H1 (cell line): ENCODE measurements at regions not wholly inside any gene's neighbourhood (a gene's known extent, or its start where the extent isn't known, plus 50 kb on each side); places are given as distances from the start of the nearest gene placed in this dataset.

Experiments
- CTCF ChIA-PET: fragments of 300-600 bp; sonication (Branson Sonifier 250); formaldehyde crosslinking; loops from one replicate; lab custom pipeline; 2021; ENCODE audit not compliant: partially characterized antibody; lab: Charles Lee
- POLR2A ChIA-PET: fragments of 300-600 bp; sonication (Branson Sonifier 250); formaldehyde crosslinking; loops from one replicate; lab custom pipeline; 2021; ENCODE audit warnings: inconsistent platforms; ENCODE audit not compliant: partially characterized antibody; lab: Charles Lee
- DNase-seq, 2 experiments: peaks; one replicate each; pipeline versions ENCODE4 v3.0.0 to v3.0.0-alpha.2; 2010 to 2022; ENCODE audit warnings: low spot score in 2 of 2, low read depth in 1 of 2, mixed read lengths in 1 of 2
- FAIRE-seq: peaks from 2 replicates; lab custom pipeline; 2011; peaks lifted over from hg19 to GRCh38; lab: Jason Lieb, UNC
- H2AFZ ChIP-seq: 2 replicates; pipeline ENCODE4 v1.8.1; 2012; ENCODE audit warnings: low read length, inconsistent platforms
- H2AK5ac ChIP-seq: 2 replicates; pipeline ENCODE4 v1.6.1; 2013; ENCODE audit warnings: low read depth, low read length
- H2BK120ac ChIP-seq: replicated peaks from 2 replicates; pipeline ENCODE3; 2013; ENCODE audit warnings: low read depth, low read length, inconsistent platforms
- H2BK12ac ChIP-seq: 2 replicates; pipeline ENCODE4 v1.6.1; 2013; ENCODE audit warnings: low read depth, low read length
- H2BK15ac ChIP-seq: 2 replicates; pipeline ENCODE4 v1.6.1; 2013; ENCODE audit warnings: low read length
- H2BK20ac ChIP-seq: 2 replicates; pipeline ENCODE4 v1.6.1; 2013; ENCODE audit warnings: low read length
- H2BK5ac ChIP-seq: 2 replicates; pipeline ENCODE4 v1.6.1; 2013; ENCODE audit warnings: low read depth, low read length
- H3K14ac ChIP-seq: 2 replicates; pipeline ENCODE4 v1.6.1; 2013; ENCODE audit warnings: inconsistent platforms; ENCODE audit not compliant: insufficient read length
- H3K18ac ChIP-seq: 2 replicates; pipeline ENCODE4 v1.6.1; 2013; ENCODE audit warnings: low read length; ENCODE audit errors: extremely low read depth
- H3K23ac ChIP-seq: 2 replicates; pipeline ENCODE4 v1.6.1; 2013; ENCODE audit warnings: inconsistent platforms; ENCODE audit not compliant: insufficient read length
- H3K23me2 ChIP-seq: 2 replicates; pipeline ENCODE4 v1.6.1; 2013; ENCODE audit warnings: low read depth, low read length
- H3K27ac ChIP-seq: 2 replicates; pipeline ENCODE4 v1.6.1; 2011; ENCODE audit warnings: low read depth, low read length, inconsistent platforms
- H3K27me3 ChIP-seq, 4 experiments: replicated peaks in 1 of 4; 1 replicate in 1 of 4; 2 replicates in 3 of 4; pipeline versions ENCODE4 v1.6.1 to v1.8.1; 2011 to 2013; ENCODE audit warnings: low read length in 3 of 4, mild to moderate bottlenecking in 3 of 4, inconsistent platforms in 2 of 4, mixed read lengths in 2 of 4, moderate library complexity in 1 of 4; ENCODE audit not compliant: control insufficient read depth in 3 of 4, insufficient read depth in 3 of 4; ENCODE audit errors: extremely low read depth in 1 of 4
- H3K36me3 ChIP-seq, 4 experiments: 2 replicates each; pipeline versions ENCODE4 v1.6.1 to v1.8.1; 2011 to 2013; ENCODE audit warnings: mild to moderate bottlenecking in 4 of 4, low read length in 3 of 4, moderate library complexity in 2 of 4, control low read depth in 1 of 4, inconsistent platforms in 1 of 4; ENCODE audit not compliant: insufficient read depth in 4 of 4, control insufficient read depth in 2 of 4
- H3K4ac ChIP-seq: replicated peaks from 2 replicates; pipeline ENCODE3; 2013; ENCODE audit warnings: low read length, low read depth, mixed read lengths, inconsistent platforms; ENCODE audit not compliant: insufficient read length
- H3K4me1 ChIP-seq, 4 experiments: replicated peaks in 1 of 4; 1 replicate in 1 of 4; 2 replicates in 3 of 4; pipeline versions ENCODE4 v1.6.1 to v1.8.1; 2011 to 2013; ENCODE audit warnings: low read length in 3 of 4, inconsistent platforms in 2 of 4, mixed read lengths in 1 of 4; ENCODE audit not compliant: insufficient read depth in 4 of 4, control insufficient read depth in 3 of 4
- H3K4me2 ChIP-seq, 2 experiments: 2 replicates each; pipeline versions ENCODE4 v1.6.1 to v1.8.1; 2011 to 2013; ENCODE audit warnings: low read depth in 2 of 2, low read length in 2 of 2, control low read depth in 1 of 2, inconsistent platforms in 1 of 2, mild to moderate bottlenecking in 1 of 2; ENCODE audit not compliant: insufficient read depth in 1 of 2
- H3K4me3 ChIP-seq, 4 experiments: fragments of 200-600, 300-600 bp in 1 of 4; sonication (generic), shearing (Covaris generic), sonication (Bioruptor Twin) in 1 of 4; 2 replicates each; pipeline versions ENCODE4 v1.5.1 to v1.8.1; 2011 to 2016; ENCODE audit warnings: low read length in 4 of 4, low read depth in 3 of 4, control low read depth in 2 of 4, inconsistent platforms in 2 of 4, mild to moderate bottlenecking in 2 of 4, mixed read lengths in 1 of 4, moderate library complexity in 1 of 4; ENCODE audit not compliant: insufficient read depth in 2 of 4; ENCODE audit errors: extremely low read depth in 1 of 4
- H3K56ac ChIP-seq: replicated peaks from 2 replicates; pipeline ENCODE3; 2013; ENCODE audit warnings: low read depth, mild to moderate bottlenecking, mixed read lengths, low read length, inconsistent platforms; ENCODE audit not compliant: insufficient read length
- H3K79me1 ChIP-seq: 2 replicates; pipeline ENCODE4 v1.6.1; 2013; ENCODE audit warnings: low read depth, low read length, control low read depth
- H3K79me2 ChIP-seq, 2 experiments: 2 replicates each; pipeline versions ENCODE4 v1.6.1 to v1.8.1; 2012 to 2013; ENCODE audit warnings: low read length in 2 of 2, mild to moderate bottlenecking in 2 of 2, inconsistent platforms in 1 of 2; ENCODE audit not compliant: insufficient read depth in 2 of 2, control insufficient read depth in 1 of 2
- H3K9ac ChIP-seq, 4 experiments: replicated peaks in 1 of 4; 1 replicate in 1 of 4; 2 replicates in 3 of 4; pipeline versions ENCODE4 v1.6.1 to v1.8.1; 2011 to 2013; ENCODE audit warnings: low read depth in 3 of 4, low read length in 3 of 4, control low read depth in 2 of 4, mild to moderate bottlenecking in 2 of 4, moderate library complexity in 2 of 4, inconsistent platforms in 1 of 4; ENCODE audit errors: extremely low read depth in 1 of 4
- H3K9me3 ChIP-seq, 2 experiments: 2 replicates each; pipeline versions ENCODE4 v1.6.1 to v1.8.1; 2012 to 2013; ENCODE audit warnings: mild to moderate bottlenecking in 2 of 2, moderate library complexity in 2 of 2, control low read depth in 1 of 2, inconsistent platforms in 1 of 2, low read depth in 1 of 2, low read length in 1 of 2, mixed read lengths in 1 of 2; ENCODE audit not compliant: insufficient read depth in 2 of 2
- H4K20me1 ChIP-seq, 2 experiments: replicated peaks in 1 of 2; 2 replicates each; pipeline versions ENCODE3 to v1.8.1; 2011 to 2013; ENCODE audit warnings: inconsistent platforms in 2 of 2, low read length in 2 of 2, mild to moderate bottlenecking in 1 of 2; ENCODE audit not compliant: insufficient read depth in 2 of 2, control insufficient read depth in 1 of 2
- H4K5ac ChIP-seq: 2 replicates; pipeline ENCODE4 v1.6.1; 2013; ENCODE audit warnings: low read length, low read depth, mixed read lengths, inconsistent platforms; ENCODE audit not compliant: insufficient read length
- H4K8ac ChIP-seq: 2 replicates; pipeline ENCODE4 v1.8.0; 2013; ENCODE audit warnings: mild to moderate bottlenecking, moderate library complexity, low read length, inconsistent platforms; ENCODE audit not compliant: insufficient read depth; ENCODE audit errors: extremely low read depth
- H4K91ac ChIP-seq: replicated peaks from 2 replicates; pipeline ENCODE3; 2013; ENCODE audit warnings: low read length, mixed read lengths, inconsistent platforms; ENCODE audit not compliant: insufficient read length
- ASH2L ChIP-seq: fragments of 200-600, 300-600 bp; sonication (generic); IDR thresholded peaks from one replicate; pipeline ENCODE4 v1.7.1; 2017; ENCODE audit warnings: low read length
- CBX5 ChIP-seq: fragments of 300-800, 300-1000 bp; sonication (generic); IDR thresholded peaks from 2 replicates; pipeline ENCODE4 v1.7.1; 2016; ENCODE audit warnings: antibody characterized with exemption, low read length, low read depth
- CTBP2 ChIP-seq: IDR thresholded peaks from 2 replicates; pipeline ENCODE4 v1.7.0; 2011; ENCODE audit warnings: borderline replicate concordance, mild to moderate bottlenecking, moderate library complexity, mixed read lengths, low read length; ENCODE audit not compliant: insufficient read depth, insufficient read length
- CTCF ChIP-seq, 3 experiments: IDR thresholded peaks; 1 replicate in 2 of 3; 2 replicates in 1 of 3; pipeline versions ENCODE4 v1.5.1 to v1.6.1; 2011; ENCODE audit warnings: low read length in 3 of 3, mild to moderate bottlenecking in 3 of 3, inconsistent platforms in 2 of 3, low read depth in 1 of 3, moderate library complexity in 1 of 3; ENCODE audit not compliant: insufficient read depth in 1 of 3; ENCODE audit errors: control extremely low read depth in 1 of 3
- EZH2 ChIP-seq: fragments of 200-600 bp; sonication (generic); IDR thresholded peaks from 2 replicates; pipeline ENCODE4 v1.7.1; 2012; ENCODE audit warnings: low read depth, mild to moderate bottlenecking, moderate library complexity, low read length, inconsistent platforms; ENCODE audit not compliant: severe bottlenecking
- POLR2A ChIP-seq, 2 experiments: IDR thresholded peaks; 1 replicate in 1 of 2; 2 replicates in 1 of 2; pipeline ENCODE4 v1.6.1; 2011; ENCODE audit warnings: low read depth in 2 of 2, low read length in 2 of 2, mild to moderate bottlenecking in 2 of 2; ENCODE audit errors: control extremely low read depth in 1 of 2
- POU5F1 ChIP-seq: IDR thresholded peaks from 2 replicates; pipeline ENCODE4 v1.6.1; 2011; ENCODE audit warnings: low read depth, mild to moderate bottlenecking, low read length, moderate library complexity
- SIRT6 ChIP-seq: IDR thresholded peaks from one replicate; pipeline ENCODE4 v1.7.1; 2012; ENCODE audit warnings: low read length, inconsistent platforms
- SRF ChIP-seq: IDR thresholded peaks from 2 replicates; pipeline ENCODE4 v1.6.1; 2011; ENCODE audit warnings: mild to moderate bottlenecking, low read depth, low read length, moderate library complexity
- TBP ChIP-seq: IDR thresholded peaks from 2 replicates; pipeline ENCODE4 v1.6.1; 2011; ENCODE audit warnings: low read depth, low read length, improper control_type of control experiment
- ZNF274 ChIP-seq: IDR thresholded peaks from 2 replicates; pipeline ENCODE4 v1.7.0; 2012; ENCODE audit warnings: low read length, borderline replicate concordance; ENCODE audit errors: extremely low read depth
- WGBS, 2 experiments: shearing (Covaris generic) in 1 of 2; methylation state at CpG; one replicate each; pipeline versions ENCODE4 v1.1.6 to v1.1.7; 2013 to 2015; ENCODE audit warnings: low lambda C conversion rate in 2 of 2, mixed read lengths in 2 of 2, inconsistent platforms in 1 of 2, low coverage in 1 of 2, missing lambda C conversion rate in 1 of 2; ENCODE audit not compliant: insufficient replicate concordance in 2 of 2, insufficient coverage in 1 of 2, insufficient read length in 1 of 2; ENCODE audit errors: extremely low coverage in 1 of 2, missing lambda C conversion rate in 1 of 2; 5-methylcytosine and 5-hydroxymethylcytosine counted together
- TF ChIP-seq, protein P1 (sequence below): IDR thresholded peaks from 2 replicates; pipeline ENCODE4 v1.6.1; 2011; ENCODE audit warnings: low read depth, mild to moderate bottlenecking, low read length; ENCODE audit not compliant: insufficient read depth

DNA sequence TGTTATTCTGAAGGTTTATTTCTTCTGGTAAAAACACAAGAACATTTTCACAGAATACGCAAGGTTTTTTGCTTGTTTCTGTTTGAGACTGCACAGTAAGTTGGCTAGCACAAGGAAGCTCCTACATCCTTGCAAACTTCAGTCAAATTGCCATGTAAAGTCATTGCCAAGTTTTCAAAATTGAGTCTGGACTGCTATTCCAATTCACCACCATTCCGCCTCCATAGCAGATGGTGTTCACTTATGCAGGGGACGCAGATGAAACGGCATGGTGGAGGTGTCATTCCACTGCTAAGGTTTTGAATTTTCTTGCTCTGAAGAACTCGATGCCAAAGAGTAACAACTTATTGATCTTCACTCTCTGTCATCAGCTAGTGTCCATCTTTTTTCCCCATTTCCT, 303.9 kb upstream of the SYT1 start:
- H3K9me3 ChIP-seq = no peaks in the 10 kb centered on the region
- H3K14ac ChIP-seq = no peak overlapping the region
- no peak overlapping the region for H2BK20ac ChIP-seq
- H3K18ac ChIP-seq = no peak overlapping the region
- no peak overlapping the region for H3K4ac ChIP-seq
- ChIA-PET CTCF (interaction anchor here (1.0 to 3.8 kb wide), 10 partner anchors 11 to 814 kb away, joined by 3 to 16 read pairs (median 3); no protein-coding TSS in a partner anchor), POLR2A (no interaction called here)
- no peaks in the 10 kb centered on the region for H3K27me3 ChIP-seq
- no peak overlapping the region for H3K4me3 ChIP-seq
- no peaks in the 10 kb centered on the region for H4K20me1 ChIP-seq
- H4K91ac ChIP-seq = no peak overlapping the region
- FAIRE-seq = no peak
- H3K36me3 ChIP-seq = no peaks in the 10 kb centered on the region
- no peak overlapping the region for H4K5ac ChIP-seq
- H4K8ac ChIP-seq = no peak overlapping the region
- H3K23me2 ChIP-seq = no peaks in the 10 kb centered on the region
- DNase-seq = no peak
- H2BK120ac ChIP-seq = no peak overlapping the region
- H2BK12ac ChIP-seq = no peak overlapping the region
- H2BK15ac ChIP-seq = no peak overlapping the region
- no peak overlapping the region for H2AFZ ChIP-seq
- H3K79me1 ChIP-seq = no peaks in the 10 kb centered on the region
- 93% methylated on average over 5 of the region's 5 CpGs; no CpG with 5 or more reads in 1 of the 2 experiments for WGBS, 2 experiments
- no peak overlapping the region for H2BK5ac ChIP-seq
- H3K4me2 ChIP-seq = no peak overlapping the region
- H3K23ac ChIP-seq = no peak overlapping the region
- no peak overlapping the region for H3K9ac ChIP-seq
- H2AK5ac ChIP-seq = no peak overlapping the region
- peaks cover 0 to 3% (median under 1%) of the 10 kb centered on the region in 4 experiments; a peak in 3 of 7 replicates for H3K4me1 ChIP-seq
- no peak overlapping the region for H3K56ac ChIP-seq
- H3K27ac ChIP-seq = no peak overlapping the region
- H3K79me2 ChIP-seq = no peaks in the 10 kb centered on the region
- TF ChIP-seq POU5F1 (no peak), TBP (no peak), POLR2A (IDR thresholded peaks at IDR 0.05; ENCODE audit: control extremely low read depth in 1 of 2, low read depth in 2 of 2, low read length in 2 of 2) (no peak), EZH2 (no peak), SIRT6 (no peak), CTBP2 (no peak), SRF (no peak), CTCF (IDR thresholded peaks at IDR 0.05; ENCODE audit: control extremely low read depth in 1 of 3, insufficient read depth in 1 of 3, low read depth in 1 of 3, low read length in 3 of 3) (no peak), ASH2L (no peak), ZNF274 (no peak), CBX5 (no peak)
- TF ChIP-seq, protein P1, sequence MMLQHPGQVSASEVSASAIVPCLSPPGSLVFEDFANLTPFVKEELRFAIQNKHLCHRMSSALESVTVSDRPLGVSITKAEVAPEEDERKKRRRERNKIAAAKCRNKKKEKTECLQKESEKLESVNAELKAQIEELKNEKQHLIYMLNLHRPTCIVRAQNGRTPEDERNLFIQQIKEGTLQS = no peak
